GM18517 (cell line): ENCODE measurements at regions not wholly inside any gene's neighbourhood (a gene's known extent, or its start where the extent isn't known, plus 50 kb on each side); places are given as distances from the start of the nearest gene placed in this dataset.
"Not testable (repeated sequence)": the region's sequence is repeated elsewhere in the genome, so short reads cannot be mapped to it uniquely, and the experiment has no call there.

Experiments
- ATAC-seq: cut with Tn5 transposase; IDR thresholded peaks from one replicate; pipeline ENCODE4 v1.9.1; 2021; ENCODE audit warnings: mild to moderate bottlenecking, moderate library complexity; ENCODE audit not compliant: unreplicated experiment

- no peak for ATAC-seq
Measured at GRCh38 chr17:70510288-70510687, 341.0 kb downstream of the KCNJ2 start.

GRCh38 chr17:70517816-70518215 lies 348.5 kb downstream of the KCNJ2 start:
- no peak for ATAC-seq

DNA sequence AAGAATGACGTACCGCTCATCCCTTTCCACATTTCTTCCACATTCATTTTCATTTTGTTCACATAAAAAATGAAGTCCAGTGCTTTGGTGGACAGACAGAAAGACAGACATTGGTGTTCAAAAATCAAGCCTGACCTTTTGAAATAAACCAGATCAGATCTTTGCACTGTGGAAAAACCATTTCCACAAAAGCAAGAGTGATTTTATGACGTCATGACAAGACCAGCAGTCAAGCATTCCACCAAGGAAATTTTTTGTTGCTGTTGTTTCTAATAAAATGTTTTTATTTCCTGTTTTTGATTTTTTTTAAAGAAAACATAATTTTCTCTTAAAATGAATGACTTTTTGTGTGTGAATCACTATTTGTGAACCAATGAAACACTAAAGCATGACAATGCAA lies 350.0 kb downstream of the KCNJ2 start:
- no peak for ATAC-seq

DNA sequence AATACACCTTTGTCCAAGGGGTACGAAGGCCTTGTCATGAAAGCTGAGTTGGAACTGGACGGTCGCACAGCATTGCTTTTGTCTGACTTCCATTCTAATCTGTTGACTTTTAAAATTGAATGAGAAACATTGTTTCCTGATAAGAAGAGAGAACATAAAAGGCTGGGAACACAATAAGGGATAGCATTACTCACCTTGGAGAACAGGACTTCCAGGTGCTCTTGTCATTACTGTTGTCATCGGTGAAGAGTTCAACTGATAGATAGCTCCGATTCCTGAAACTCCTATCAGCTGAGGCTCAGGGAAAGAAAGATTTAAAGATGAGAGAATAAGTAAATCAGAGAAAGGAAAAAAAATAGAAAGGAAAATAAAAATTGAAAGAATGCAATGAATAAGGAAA lies 351.1 kb downstream of the KCNJ2 start:
- ATAC-seq: no peak

DNA sequence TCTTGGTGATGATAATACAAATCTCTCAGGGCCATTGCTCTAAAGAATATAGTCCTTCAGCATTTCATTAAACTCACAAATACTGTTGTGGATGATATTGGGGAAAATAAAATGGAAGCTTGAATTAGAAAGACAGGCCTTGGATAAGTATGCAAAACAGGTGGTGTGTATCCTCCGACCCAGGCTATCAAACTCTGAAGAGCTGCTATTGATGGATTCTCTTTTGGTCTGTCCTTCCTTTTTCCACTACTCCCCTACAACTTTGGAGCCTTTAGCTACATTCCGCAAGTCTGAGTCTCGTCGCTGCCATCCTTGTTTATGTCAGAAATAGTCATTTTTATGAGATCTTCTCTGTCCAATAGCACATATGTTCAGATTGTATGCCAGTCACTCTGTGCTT lies 351.6 kb downstream of the KCNJ2 start:
- ATAC-seq: no peak

GRCh38 chr17:70521821-70522256 lies 352.5 kb downstream of the KCNJ2 start:
- no peak for ATAC-seq

DNA sequence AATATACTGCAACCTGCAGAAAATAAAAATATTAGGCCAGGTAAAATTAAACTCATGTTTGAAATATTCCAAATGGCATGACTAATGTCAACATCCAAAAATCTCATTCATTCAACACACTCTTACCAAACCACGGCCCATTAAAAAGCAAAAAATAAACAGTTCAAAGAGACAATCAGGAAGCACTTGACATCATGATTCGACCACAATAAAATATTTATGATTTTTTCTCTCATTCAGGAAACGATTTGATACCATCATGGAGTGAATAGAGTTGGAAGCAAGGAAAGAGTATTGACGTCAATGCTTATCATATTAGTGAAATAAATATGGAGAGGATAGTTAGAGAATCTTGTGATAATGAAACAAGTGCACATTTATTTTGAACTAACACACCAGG lies 354.1 kb downstream of the KCNJ2 start:
- no peak for ATAC-seq

- ATAC-seq: not testable (repeated sequence)
Measured at GRCh38 chr17:70525035-70525434, 355.7 kb downstream of the KCNJ2 start.

DNA sequence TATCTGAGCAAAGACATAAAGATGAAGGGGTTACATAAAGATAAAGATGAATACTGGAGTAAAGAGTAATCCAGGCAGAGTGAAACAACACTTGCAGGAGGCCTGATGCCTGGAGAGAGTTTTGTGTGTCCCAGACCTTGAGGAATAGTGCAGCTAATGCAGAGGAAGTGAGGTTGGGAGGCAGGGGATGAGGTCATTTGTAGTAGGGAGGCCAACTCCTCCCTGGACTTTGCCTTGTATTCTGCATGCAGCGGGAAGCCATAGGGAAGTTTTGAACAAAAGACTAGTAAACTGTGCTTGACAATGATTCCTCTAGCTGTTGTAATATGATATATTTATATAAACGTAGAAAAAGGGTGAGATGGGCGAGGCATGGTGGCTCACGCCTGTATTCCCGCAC lies 356.6 kb downstream of the KCNJ2 start:
- ATAC-seq: no peak

- ATAC-seq: no peak
Measured at GRCh38 chr17:70527364-70527888, 358.1 kb downstream of the KCNJ2 start.

DNA sequence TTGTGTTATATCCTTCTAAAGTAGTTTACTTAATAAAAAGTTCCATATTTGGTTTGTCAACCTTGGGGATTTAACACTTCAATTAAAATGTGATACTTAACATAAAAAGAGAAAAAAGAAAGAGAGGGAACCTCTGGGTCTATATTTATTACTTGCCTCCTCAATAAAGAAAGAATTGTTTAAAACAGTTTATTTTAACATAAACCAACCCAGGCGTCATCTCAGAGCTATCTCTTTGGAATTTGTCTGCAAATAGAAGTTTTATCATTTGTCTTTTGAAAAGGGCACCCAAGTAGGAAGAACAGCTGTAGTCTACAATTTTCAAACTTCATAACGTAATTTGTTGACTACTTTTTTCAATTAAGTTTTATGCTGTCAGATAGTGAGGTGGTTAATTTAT lies 364.1 kb downstream of the KCNJ2 start:
- ATAC-seq: no peak

DNA sequence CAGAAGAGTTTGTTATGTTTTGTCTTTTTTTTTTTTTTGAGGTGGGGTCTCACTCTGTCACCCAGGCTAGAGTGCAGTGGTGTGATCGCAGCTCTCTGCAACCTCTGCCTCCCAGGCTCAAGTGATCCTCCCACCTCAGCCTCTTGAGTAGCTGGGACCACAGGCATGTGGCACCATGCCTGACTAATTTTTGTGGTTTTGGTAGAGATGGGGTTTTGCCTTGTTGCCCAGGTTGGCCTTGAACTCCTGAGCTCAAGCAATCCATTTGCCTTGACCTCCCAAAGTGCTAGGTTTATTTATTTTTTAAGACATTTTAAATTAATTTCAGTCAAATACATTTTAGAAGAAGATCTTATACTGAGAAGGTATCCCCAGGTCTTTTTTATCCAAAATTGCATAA lies 366.7 kb downstream of the KCNJ2 start:
- ATAC-seq: no peak

GRCh38 chr17:70539132-70539924 lies 370.0 kb downstream of the KCNJ2 start:
- no peak for ATAC-seq

DNA sequence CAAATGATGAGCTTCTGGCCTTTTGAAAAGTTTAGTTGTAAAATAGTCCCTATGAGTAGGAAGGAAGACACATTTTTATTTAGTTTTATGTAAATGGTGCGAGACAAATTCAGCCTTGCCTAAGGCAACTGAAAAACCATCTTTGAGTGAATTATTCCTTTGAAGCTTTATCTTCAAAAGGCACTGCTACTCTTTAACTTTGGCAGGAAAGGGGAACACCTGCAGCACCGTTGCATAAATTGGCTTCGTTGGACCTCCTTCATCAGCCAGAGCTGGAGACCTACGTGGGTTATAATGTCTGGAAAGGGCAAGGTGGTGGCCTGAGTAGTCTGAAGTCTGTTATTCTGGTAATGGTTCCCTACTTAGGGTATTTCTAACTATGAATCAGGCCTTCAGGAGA lies 373.5 kb downstream of the KCNJ2 start:
- ATAC-seq: no peak

- no peak for ATAC-seq
Measured at GRCh38 chr17:70544317-70544716, 375.0 kb downstream of the KCNJ2 start.

GRCh38 chr17:70552230-70552981 lies 383.1 kb downstream of the KCNJ2 start:
- no peak for ATAC-seq

GRCh38 chr17:70552982-70553334 lies 383.6 kb downstream of the KCNJ2 start:
- ATAC-seq: no peak

DNA sequence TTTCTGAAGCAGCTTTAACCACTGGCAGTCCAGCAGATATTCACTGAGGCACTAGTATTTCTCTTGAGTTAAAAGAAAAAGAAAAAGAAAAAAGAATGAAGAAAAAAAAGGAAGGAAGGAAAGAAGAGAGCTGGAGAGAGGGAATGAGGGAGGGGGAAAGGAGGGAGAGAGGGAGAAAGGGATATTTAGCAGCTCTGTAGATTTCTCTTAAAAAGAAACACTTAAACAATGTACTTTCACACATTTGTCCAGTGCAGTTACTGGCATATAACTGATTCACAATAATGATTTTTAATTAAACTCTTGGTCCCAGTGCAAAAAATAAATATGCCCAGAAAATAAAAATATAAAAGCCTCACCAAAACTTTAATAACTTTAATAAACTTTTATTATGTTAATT lies 386.4 kb downstream of the KCNJ2 start:
- no peak for ATAC-seq

- no peak for ATAC-seq
Measured at GRCh38 chr17:70558821-70559220, 389.5 kb downstream of the KCNJ2 start.

- ATAC-seq: no peak
Measured at GRCh38 chr17:70560471-70560870, 391.1 kb downstream of the KCNJ2 start.

DNA sequence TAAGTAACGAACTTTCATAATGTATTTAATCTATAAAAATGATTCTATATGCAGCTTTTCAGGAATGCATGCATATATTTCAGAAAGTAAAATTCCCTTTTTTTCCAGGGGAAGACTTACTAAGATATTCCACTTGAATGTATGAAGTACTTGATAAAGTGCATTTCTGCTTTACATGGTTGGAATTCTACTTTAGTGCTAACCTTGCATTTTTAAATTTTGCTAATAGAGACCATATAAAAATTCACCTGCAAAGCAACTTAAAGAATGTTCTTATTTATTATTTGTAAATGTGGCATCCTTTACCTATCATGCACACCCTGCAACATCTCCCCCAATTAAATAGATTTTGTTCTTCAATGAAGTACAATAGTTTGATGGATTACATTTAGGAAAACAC lies 392.8 kb downstream of the KCNJ2 start:
- no peak for ATAC-seq

GRCh38 chr17:70563281-70563820 lies 394.0 kb downstream of the KCNJ2 start:
- no peak for ATAC-seq
